NCI-H2029 treated with DMSO at 0.1 percent for 48 hours (cell line): ENCODE measurements at regions not wholly inside any gene's neighbourhood (a gene's known extent, or its start where the extent isn't known, plus 50 kb on each side); places are given as distances from the start of the nearest gene placed in this dataset.
A peak's percentile ranks its signal among the peaks of the same experiment; 100 is the strongest.
"Not testable (repeated sequence)": the region's sequence is repeated elsewhere in the genome, so short reads cannot be mapped to it uniquely, and the experiment has no call there.

Experiments used
- DNase-seq: peaks from one replicate; lab custom pipeline; 2025; lab: John Stamatoyannopoulos, UW

GRCh38 chr12:32010631-32011336 is 51.6 kb downstream of the RESF1 start:
- DNase-seq = peak; percentile 8

- no peak for DNase-seq
These were observed 53.1 kb downstream of the RESF1 start for GRCh38 chr12:32012249-32012785.

GRCh38 chr12:32015036-32015435 is 55.8 kb downstream of the RESF1 start:
- no peak for DNase-seq

- DNase-seq = no peak
These were observed 57.7 kb downstream of the RESF1 start for GRCh38 chr12:32016680-32017482.

GRCh38 chr12:32021346-32021773 is 62.1 kb downstream of the RESF1 start:
- DNase-seq = no peak

- DNase-seq = not testable (repeated sequence)
These were observed 63.2 kb downstream of the RESF1 start for GRCh38 chr12:32022387-32022786.

- not testable (repeated sequence) for DNase-seq
These were observed 64.6 kb downstream of the RESF1 start for GRCh38 chr12:32023861-32024260.

- peak; percentile 1 for DNase-seq
These were observed 65.8 kb downstream of the RESF1 start for GRCh38 chr12:32024884-32025592.

GRCh38 chr12:32025906-32026305 is 66.7 kb downstream of the RESF1 start:
- DNase-seq = no peak

- no peak for DNase-seq
These were observed 68.6 kb downstream of the RESF1 start for GRCh38 chr12:32027684-32028365.

GRCh38 chr12:32030151-32030550 is 70.9 kb downstream of the RESF1 start:
- no peak for DNase-seq

GRCh38 chr12:32030676-32031075 is 71.5 kb downstream of the RESF1 start:
- no peak for DNase-seq

GRCh38 chr12:32031109-32031508 is 71.9 kb downstream of the RESF1 start:
- peak; percentile 24 for DNase-seq

GRCh38 chr12:32032205-32032810 is 73.1 kb downstream of the RESF1 start:
- peak; percentile 57 for DNase-seq

GRCh38 chr12:32033406-32033805 is 73.2 kb upstream of the BICD1 start:
- peak; percentile 37 for DNase-seq

- no peak for DNase-seq
These were observed 72.6 kb upstream of the BICD1 start for GRCh38 chr12:32034045-32034444.

GRCh38 chr12:32036477-32037263 is 70.0 kb upstream of the BICD1 start:
- DNase-seq = no peak

- DNase-seq = no peak
These were observed 67.3 kb upstream of the BICD1 start for GRCh38 chr12:32039347-32039746.

GRCh38 chr12:32039917-32040575 is 66.6 kb upstream of the BICD1 start:
- no peak for DNase-seq

- no peak for DNase-seq
These were observed 62.6 kb upstream of the BICD1 start for GRCh38 chr12:32043928-32044549.
